ENCODE measurements at regions not wholly inside any gene's neighbourhood (a gene's known extent, or its start where the extent isn't known, plus 50 kb on each side); places are given as distances from the start of the nearest gene placed in this dataset.
"Not testable (repeated sequence)": the region's sequence is repeated elsewhere in the genome, so short reads cannot be mapped to it uniquely, and the experiment has no call there.

DNA sequence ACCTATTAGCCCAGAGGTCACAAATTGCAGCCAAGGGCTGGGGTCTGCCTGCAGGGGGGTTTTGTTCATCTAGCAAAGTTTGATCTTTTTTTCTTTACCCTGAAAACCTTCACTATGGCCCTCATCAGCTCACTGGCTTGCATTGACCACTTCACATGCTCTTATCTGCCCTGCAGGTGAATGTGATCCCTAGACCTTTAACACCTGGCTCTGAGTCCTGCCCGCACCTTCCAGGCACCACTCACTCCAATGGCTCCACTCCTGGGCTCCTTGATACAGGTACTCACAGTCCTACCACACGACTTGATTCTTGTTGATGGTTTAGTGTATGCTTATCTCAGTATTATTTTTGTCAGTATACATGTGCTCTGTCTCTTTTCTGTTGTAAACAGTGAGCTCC is 92.5 kb downstream of the FEM1C start:
- H3K27me3 ChIP-seq = no peaks in the 10 kb centered on the region
- peaks cover 0 to 4% (median 0%) of the 10 kb centered on the region in 11 donors for H3K9me3 ChIP-seq
- ATAC-seq (no peak), DNase-seq (no peak)
- peaks cover 0 to 41% (median 9%) of the 10 kb centered on the region in 9 donors for H3K4me1 ChIP-seq
- intact Hi-C loops (cut with DNase I) = no loop called here
- no peaks in the 10 kb centered on the region for H3K36me3 ChIP-seq
- TF ChIP-seq, protein P1, sequence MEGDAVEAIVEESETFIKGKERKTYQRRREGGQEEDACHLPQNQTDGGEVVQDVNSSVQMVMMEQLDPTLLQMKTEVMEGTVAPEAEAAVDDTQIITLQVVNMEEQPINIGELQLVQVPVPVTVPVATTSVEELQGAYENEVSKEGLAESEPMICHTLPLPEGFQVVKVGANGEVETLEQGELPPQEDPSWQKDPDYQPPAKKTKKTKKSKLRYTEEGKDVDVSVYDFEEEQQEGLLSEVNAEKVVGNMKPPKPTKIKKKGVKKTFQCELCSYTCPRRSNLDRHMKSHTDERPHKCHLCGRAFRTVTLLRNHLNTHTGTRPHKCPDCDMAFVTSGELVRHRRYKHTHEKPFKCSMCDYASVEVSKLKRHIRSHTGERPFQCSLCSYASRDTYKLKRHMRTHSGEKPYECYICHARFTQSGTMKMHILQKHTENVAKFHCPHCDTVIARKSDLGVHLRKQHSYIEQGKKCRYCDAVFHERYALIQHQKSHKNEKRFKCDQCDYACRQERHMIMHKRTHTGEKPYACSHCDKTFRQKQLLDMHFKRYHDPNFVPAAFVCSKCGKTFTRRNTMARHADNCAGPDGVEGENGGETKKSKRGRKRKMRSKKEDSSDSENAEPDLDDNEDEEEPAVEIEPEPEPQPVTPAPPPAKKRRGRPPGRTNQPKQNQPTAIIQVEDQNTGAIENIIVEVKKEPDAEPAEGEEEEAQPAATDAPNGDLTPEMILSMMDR (IDR thresholded peaks at IDR 0.05) = no peak
- H3K4me3 ChIP-seq = no peak overlapping the region
- WGBS, 2 donors = 76 to 78% methylated on average over 2 of the region's 2 CpGs
- H3K27ac ChIP-seq = no peak overlapping the region

DNA sequence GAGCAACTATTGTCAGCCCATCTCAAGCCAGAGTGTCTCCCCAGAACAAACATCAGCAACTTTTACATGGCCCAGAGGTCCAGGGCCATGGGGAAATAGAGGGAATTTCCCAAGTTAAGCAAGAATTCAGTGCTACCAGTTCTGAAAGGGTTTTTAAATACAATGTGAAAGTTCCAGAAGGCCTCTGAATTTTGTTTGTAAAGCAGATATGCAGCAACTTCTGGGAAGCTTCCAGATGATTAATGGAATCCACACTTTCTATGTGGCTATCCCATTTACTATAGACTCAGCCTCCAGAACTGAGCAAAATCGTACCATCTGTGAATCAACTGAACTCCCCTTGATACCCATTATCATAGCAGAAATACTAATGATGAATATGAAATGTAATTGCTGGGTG is 93.8 kb downstream of the FEM1C start:
- WGBS, 2 donors = 64 to 65% methylated on average over 1 of the region's 1 CpG
- ATAC-seq (peak in 4 of 8 donors; percentile 25 to 38 (median 28)), DNase-seq (no peak)
- Histone ChIP-seq H3K27ac (peak overlapping the region in 3 of 10 donors; percentile 33 to 54 (median 47)), H3K4me1 (peaks cover 0 to 37% (median 9%) of the 10 kb centered on the region in 9 donors), H3K4me3 (no peak overlapping the region), H3K27me3 (no peaks in the 10 kb centered on the region), H3K36me3 (no peaks in the 10 kb centered on the region), H3K9me3 (peaks cover 0 to 5% (median 0%) of the 10 kb centered on the region in 11 donors)
- intact Hi-C loops (cut with DNase I) = no loop called here
- TF ChIP-seq, protein P1 (IDR thresholded peaks at IDR 0.05) = no peak

DNA sequence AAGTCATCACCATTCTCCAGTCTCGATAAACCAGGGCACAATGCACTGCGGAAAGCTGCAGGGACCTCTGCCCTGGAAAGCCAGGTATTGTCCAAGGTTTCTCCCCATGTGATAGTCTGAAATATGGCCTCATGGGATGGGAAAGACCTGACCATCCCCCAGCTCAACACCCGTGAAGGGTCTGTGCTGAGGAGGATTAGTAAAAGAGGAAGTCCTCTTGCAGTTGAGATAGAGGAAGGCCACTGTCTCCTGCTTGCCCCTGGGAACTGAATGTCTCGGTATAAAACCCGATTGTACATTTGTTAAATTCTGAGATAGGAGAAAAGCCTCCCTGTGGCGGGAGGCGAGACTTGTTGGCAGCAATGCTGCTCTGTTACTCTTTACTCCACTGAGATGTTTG is 95.9 kb downstream of the FEM1C start:
- ATAC-seq; H3K9me3 ChIP-seq; H3K27me3 ChIP-seq; DNase-seq; H3K4me3 ChIP-seq; H3K27ac ChIP-seq; intact Hi-C loops (cut with DNase I); H3K36me3 ChIP-seq: not testable (repeated sequence)
- 75 to 76% methylated on average over 7 of the region's 7 CpGs for WGBS, 2 donors
- peaks cover 0 to 22% (median 6%) of the 10 kb centered on the region in 9 donors for H3K4me1 ChIP-seq

DNA sequence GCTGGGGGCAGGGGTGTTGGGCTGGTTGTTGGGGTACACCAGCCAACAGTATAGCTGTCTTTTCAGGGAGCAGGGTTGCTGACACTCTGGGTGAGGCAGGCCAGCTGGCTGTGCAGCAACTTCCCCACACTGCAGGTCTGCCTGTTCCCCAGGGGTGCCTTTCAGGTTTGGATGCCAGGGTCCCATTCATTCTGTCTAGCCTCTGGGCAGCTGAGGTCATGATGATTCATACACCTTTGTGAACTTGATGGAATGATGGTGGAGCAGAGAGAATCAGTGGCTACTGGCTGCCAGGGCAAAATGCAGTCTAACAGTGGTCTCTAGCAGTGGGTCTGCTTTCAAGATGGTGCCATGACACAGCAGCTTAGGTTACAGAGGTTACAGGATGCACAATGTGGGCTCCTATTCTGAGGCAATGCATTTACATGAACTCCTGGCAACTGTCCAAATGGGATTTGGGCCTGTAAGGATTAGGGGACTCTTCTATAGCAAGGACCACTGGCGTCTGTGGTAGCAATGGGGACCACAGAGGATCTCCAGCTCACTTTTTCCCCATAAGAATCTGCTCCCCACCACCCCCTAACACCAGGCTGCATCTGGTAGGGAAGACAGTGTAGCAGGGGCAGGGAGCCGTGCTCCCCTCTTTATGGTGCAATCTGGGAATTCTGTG is 103.7 kb downstream of the FEM1C start:
- Histone ChIP-seq H3K4me1 (peaks cover 0 to 6% (median 0%) of the 10 kb centered on the region in 9 donors), H3K9me3 (peaks cover 0 to 30% (median 13%) of the 10 kb centered on the region in 11 donors), H3K4me3 (no peak overlapping the region), H3K27ac (no peak overlapping the region), H3K36me3 (no peaks in the 10 kb centered on the region), H3K27me3 (no peaks in the 10 kb centered on the region)
- intact Hi-C loops (cut with DNase I) = no loop called here
- ATAC-seq (peak in 1 of 8 donors; percentile 59), DNase-seq (no peak)
- TF ChIP-seq, protein P1 (IDR thresholded peaks at IDR 0.05) = no peak
- 88 to 91% methylated on average over 2 of the region's 2 CpGs for WGBS, 2 donors

DNA sequence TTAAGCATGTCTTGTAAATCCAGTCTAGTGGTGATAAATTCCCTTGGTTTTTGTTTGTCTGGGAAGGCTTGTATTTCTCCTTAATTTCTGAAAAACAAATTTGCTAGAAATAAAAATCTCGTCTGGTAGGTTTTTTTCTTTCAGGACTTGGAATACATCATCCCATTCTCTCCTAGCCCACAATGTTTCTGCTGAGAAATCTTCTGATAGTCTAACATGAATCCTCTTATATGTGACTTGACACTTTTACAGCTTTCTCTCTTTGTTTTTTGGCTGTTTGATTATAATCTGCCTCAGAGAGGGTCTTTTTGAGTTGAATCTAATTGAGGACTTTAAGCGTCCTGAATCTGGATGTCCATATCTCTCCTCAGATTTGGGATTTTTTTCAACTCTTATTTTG is 104.9 kb downstream of the FEM1C start:
- Histone ChIP-seq H3K9me3 (peaks cover 0 to 30% (median 13%) of the 10 kb centered on the region in 11 donors), H3K27me3 (no peaks in the 10 kb centered on the region), H3K4me1 (peaks cover 0 to 17% (median 7%) of the 10 kb centered on the region in 9 donors), H3K27ac (no peak overlapping the region), H3K36me3 (no peaks in the 10 kb centered on the region), H3K4me3 (no peak overlapping the region)
- DNase-seq = no peak
- no peak for ATAC-seq
- TF ChIP-seq, protein P1 (IDR thresholded peaks at IDR 0.05) = no peak
- intact Hi-C loops (cut with DNase I) = no loop called here
- 85 to 95% methylated on average over 2 of the region's 2 CpGs for WGBS, 2 donors
